ENCODE measurements at regions not wholly inside any gene's neighbourhood (a gene's known extent, or its start where the extent isn't known, plus 50 kb on each side); places are given as distances from the start of the nearest gene placed in this dataset.
A peak's percentile ranks its signal among the peaks of the same experiment; 100 is the strongest.

DNA sequence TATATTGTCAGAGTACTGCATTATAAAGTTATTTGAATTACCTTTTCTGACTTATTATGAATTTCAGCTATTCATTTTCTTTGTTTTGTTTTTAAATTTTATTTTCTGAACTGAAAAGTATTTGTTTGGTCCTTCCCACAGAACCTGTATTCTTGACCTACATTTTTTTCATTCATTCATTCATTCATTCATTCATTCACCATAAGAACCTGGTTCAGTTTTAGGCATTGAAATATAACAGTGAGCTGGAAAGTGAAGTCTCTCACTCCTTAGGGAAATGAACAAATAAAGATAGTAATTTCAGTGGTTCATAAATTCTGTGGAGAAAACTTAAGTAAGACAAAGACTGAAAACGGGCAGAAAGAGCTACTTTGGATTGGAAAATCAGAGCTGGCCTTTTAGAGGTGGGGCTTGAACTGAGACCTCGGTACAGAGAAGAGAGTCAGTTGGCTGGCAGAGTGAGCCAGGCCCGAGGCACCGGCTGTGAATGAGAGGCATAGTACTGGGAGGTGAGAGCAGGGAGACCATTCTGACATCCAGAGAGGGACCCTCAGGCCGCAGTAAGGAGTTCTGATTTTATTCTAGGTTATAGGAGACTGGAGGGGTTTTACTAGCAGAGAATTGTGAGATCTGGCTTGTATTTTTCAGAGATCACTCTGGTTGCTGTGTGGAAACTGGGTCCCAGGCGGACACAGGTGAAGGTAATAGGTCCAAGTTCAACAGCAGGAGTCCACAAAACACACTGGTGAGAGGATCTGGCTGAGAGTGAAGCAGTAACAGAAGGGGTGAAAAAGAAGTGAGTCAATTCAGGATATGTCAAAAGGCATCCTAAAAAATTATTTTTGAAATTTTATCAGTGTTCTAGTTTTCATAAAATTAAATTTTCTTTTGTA lies 75.8 kb upstream of the FN1 start (continued):
- TF ChIP-seq ZNF292 (CRISPR knock-in tag; IDR thresholded peaks at IDR 0.05; ENCODE audit: borderline replicate concordance, low read depth), result 0 out of 2 replicates have a peak, but pooled peaks have one; percentile 30
- TF ChIP-seq SSRP1 (CRISPR knock-in tag; IDR thresholded peaks at IDR 0.05), result no peak
- no peak for TF ChIP-seq ZNF143 (CRISPR knock-in tag; IDR thresholded peaks at IDR 0.05)
- TF ChIP-seq, protein P1, sequence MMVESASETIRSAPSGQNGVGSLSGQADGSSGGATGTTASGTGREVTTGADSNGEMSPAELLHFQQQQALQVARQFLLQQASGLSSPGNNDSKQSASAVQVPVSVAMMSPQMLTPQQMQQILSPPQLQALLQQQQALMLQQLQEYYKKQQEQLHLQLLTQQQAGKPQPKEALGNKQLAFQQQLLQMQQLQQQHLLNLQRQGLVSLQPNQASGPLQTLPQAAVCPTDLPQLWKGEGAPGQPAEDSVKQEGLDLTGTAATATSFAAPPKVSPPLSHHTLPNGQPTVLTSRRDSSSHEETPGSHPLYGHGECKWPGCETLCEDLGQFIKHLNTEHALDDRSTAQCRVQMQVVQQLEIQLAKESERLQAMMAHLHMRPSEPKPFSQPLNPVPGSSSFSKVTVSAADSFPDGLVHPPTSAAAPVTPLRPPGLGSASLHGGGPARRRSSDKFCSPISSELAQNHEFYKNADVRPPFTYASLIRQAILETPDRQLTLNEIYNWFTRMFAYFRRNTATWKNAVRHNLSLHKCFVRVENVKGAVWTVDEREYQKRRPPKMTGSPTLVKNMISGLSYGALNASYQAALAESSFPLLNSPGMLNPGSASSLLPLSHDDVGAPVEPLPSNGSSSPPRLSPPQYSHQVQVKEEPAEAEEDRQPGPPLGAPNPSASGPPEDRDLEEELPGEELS (CRISPR knock-in tag; IDR thresholded peaks at IDR 0.05), result no peak
- no peak for TF ChIP-seq ZNF703 (CRISPR knock-in tag; IDR thresholded peaks at IDR 0.05; ENCODE audit: borderline replicate concordance)
- TF ChIP-seq, protein P2, sequence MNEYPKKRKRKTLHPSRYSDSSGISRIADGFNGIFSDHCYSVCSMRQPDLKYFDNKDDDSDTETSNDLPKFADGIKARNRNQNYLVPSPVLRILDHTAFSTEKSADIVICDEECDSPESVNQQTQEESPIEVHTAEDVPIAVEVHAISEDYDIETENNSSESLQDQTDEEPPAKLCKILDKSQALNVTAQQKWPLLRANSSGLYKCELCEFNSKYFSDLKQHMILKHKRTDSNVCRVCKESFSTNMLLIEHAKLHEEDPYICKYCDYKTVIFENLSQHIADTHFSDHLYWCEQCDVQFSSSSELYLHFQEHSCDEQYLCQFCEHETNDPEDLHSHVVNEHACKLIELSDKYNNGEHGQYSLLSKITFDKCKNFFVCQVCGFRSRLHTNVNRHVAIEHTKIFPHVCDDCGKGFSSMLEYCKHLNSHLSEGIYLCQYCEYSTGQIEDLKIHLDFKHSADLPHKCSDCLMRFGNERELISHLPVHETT (CRISPR knock-in tag; conservative IDR thresholded peaks at IDR 0.05), result no peak
- TF ChIP-seq, protein P3, sequence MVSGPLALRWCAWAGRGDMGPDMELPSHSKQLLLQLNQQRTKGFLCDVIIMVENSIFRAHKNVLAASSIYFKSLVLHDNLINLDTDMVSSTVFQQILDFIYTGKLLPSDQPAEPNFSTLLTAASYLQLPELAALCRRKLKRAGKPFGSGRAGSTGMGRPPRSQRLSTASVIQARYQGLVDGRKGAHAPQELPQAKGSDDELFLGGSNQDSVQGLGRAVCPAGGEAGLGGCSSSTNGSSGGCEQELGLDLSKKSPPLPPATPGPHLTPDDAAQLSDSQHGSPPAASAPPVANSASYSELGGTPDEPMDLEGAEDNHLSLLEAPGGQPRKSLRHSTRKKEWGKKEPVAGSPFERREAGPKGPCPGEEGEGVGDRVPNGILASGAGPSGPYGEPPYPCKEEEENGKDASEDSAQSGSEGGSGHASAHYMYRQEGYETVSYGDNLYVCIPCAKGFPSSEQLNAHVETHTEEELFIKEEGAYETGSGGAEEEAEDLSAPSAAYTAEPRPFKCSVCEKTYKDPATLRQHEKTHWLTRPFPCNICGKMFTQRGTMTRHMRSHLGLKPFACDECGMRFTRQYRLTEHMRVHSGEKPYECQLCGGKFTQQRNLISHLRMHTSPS (CRISPR knock-in tag; IDR thresholded peaks at IDR 0.05; ENCODE audit: low read depth), result no peak
- no peak for TF ChIP-seq SMAD1 (CRISPR knock-in tag; IDR thresholded peaks at IDR 0.05; ENCODE audit: borderline replicate concordance, low read depth)
- TF ChIP-seq ZMYM2 (CRISPR knock-in tag; IDR thresholded peaks at IDR 0.05), result no peak
- TF ChIP-seq CHD2 (IDR thresholded peaks at IDR 0.05; ENCODE audit: low read depth, low read length), result no peak
- TF ChIP-seq STAT5B (CRISPR knock-in tag; IDR thresholded peaks at IDR 0.05), result no peak
- TF ChIP-seq, protein P4, sequence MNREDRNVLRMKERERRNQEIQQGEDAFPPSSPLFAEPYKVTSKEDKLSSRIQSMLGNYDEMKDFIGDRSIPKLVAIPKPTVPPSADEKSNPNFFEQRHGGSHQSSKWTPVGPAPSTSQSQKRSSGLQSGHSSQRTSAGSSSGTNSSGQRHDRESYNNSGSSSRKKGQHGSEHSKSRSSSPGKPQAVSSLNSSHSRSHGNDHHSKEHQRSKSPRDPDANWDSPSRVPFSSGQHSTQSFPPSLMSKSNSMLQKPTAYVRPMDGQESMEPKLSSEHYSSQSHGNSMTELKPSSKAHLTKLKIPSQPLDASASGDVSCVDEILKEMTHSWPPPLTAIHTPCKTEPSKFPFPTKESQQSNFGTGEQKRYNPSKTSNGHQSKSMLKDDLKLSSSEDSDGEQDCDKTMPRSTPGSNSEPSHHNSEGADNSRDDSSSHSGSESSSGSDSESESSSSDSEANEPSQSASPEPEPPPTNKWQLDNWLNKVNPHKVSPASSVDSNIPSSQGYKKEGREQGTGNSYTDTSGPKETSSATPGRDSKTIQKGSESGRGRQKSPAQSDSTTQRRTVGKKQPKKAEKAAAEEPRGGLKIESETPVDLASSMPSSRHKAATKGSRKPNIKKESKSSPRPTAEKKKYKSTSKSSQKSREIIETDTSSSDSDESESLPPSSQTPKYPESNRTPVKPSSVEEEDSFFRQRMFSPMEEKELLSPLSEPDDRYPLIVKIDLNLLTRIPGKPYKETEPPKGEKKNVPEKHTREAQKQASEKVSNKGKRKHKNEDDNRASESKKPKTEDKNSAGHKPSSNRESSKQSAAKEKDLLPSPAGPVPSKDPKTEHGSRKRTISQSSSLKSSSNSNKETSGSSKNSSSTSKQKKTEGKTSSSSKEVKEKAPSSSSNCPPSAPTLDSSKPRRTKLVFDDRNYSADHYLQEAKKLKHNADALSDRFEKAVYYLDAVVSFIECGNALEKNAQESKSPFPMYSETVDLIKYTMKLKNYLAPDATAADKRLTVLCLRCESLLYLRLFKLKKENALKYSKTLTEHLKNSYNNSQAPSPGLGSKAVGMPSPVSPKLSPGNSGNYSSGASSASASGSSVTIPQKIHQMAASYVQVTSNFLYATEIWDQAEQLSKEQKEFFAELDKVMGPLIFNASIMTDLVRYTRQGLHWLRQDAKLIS (CRISPR knock-in tag; IDR thresholded peaks at IDR 0.05), result no peak
- no peak for TF ChIP-seq PHB2 (IDR thresholded peaks at IDR 0.05; ENCODE audit: partially characterized antibody)
- TF ChIP-seq, protein P5, sequence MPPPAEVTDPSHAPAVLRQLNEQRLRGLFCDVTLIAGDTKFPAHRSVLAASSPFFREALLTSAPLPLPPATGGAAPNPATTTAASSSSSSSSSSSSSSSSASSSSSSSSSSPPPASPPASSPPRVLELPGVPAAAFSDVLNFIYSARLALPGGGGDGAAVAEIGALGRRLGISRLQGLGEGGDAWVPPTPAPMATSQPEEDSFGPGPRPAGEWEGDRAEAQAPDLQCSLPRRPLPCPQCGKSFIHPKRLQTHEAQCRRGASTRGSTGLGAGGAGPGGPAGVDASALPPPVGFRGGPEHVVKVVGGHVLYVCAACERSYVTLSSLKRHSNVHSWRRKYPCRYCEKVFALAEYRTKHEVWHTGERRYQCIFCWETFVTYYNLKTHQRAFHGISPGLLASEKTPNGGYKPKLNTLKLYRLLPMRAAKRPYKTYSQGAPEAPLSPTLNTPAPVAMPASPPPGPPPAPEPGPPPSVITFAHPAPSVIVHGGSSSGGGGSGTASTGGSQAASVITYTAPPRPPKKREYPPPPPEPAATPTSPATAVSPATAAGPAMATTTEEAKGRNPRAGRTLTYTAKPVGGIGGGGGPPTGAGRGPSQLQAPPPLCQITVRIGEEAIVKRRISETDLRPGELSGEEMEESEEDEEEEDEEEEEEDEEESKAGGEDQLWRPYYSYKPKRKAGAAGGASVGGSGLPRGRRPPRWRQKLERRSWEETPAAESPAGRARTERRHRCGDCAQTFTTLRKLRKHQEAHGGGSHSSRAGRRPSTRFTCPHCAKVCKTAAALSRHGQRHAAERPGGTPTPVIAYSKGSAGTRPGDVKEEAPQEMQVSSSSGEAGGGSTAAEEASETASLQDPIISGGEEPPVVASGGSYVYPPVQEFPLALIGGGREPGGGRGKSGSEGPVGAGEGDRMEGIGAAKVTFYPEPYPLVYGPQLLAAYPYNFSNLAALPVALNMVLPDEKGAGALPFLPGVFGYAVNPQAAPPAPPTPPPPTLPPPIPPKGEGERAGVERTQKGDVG (CRISPR knock-in tag; IDR thresholded peaks at IDR 0.05; ENCODE audit: borderline replicate concordance), result no peak
- peak; percentile 60 for TF ChIP-seq RARA (CRISPR knock-in tag; IDR thresholded peaks at IDR 0.05)

Measured in HepG2 (cell line).